ENCODE measurements at regions not wholly inside any gene's neighbourhood (a gene's known extent, or its start where the extent isn't known, plus 50 kb on each side); places are given as distances from the start of the nearest gene placed in this dataset.

DNA sequence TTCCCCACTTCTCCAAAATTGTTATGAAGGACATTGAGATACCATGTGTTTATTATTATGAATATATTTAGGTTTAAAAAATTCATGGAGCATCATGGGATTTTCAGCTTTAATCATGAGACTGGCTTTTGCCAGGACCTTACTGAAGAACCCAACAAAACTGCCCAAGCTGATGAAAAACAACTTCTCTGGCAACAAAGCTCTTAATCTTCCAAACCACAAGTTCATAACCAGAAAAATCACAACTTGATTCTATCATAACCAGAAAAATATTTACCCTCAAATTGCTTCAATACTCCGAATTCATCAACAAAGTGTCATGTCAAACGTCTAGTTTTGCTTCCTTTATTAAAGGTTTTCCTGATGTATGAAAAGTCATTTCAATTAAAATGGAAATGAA is 971.8 kb upstream of the ACVR2A start:
- Histone ChIP-seq H3K4me2 (ENCODE audit: low read length) (no peak overlapping the region), H3K27ac (ENCODE audit: low read depth, low read length) (no peak overlapping the region), H2AFZ (ENCODE audit: low read depth, low read length, poor library complexity, severe bottlenecking) (peak overlapping the region; percentile 27), H3K9me3 (ENCODE audit: control insufficient read depth in 1 of 2, insufficient read depth in 1 of 2, low read depth in 1 of 2, low read length in 2 of 2) (no peaks in the 10 kb centered on the region), H3K79me2 (ENCODE audit: insufficient read depth, low read length) (no peaks in the 10 kb centered on the region), H3K9ac (ENCODE audit: low read length) (no peak overlapping the region), H4K20me1 (ENCODE audit: insufficient read depth) (no peaks in the 10 kb centered on the region), H3K4me3 (replicated peaks in 1 of 2; ENCODE audit: low read depth in 1 of 2, low read length in 2 of 2) (no peak overlapping the region), H3K27me3 (ENCODE audit: insufficient read depth, low read length) (no peaks in the 10 kb centered on the region), H3K9me2 (ENCODE audit: insufficient read depth) (no peaks in the 10 kb centered on the region), H3K4me1 (ENCODE audit: control insufficient read depth in 1 of 2, insufficient read depth in 2 of 2, low read length in 2 of 2) (peaks cover 18 to 20% of the 10 kb centered on the region in 2 experiments), H3K36me3 (ENCODE audit: control insufficient read depth in 1 of 2, insufficient read depth in 2 of 2, low read length in 2 of 2) (no peaks in the 10 kb centered on the region)
- TF ChIP-seq ZNF274 (IDR thresholded peaks at IDR 0.05; ENCODE audit: low read depth, low read length) (no peak), ZFX (IDR thresholded peaks at IDR 0.05) (no peak), ELF1 (IDR thresholded peaks at IDR 0.05; ENCODE audit: borderline replicate concordance, low read depth) (no peak)
- no TSS peak for BruUV-seq (replicated peaks)
- POLR2A ChIA-PET: interaction anchor here (0.7 kb wide), 1 partner anchor 1773 kb away, joined by 3 read pairs; no protein-coding TSS in a partner anchor
- CTCF ChIA-PET: no interaction called here
- intact Hi-C loops (cut with micrococcal nuclease): no loop called here
- no peak for ATAC-seq
- RAD21 ChIA-PET (ENCODE audit: low non-redundant PET in 1 of 2, low total read pairs in 2 of 2, uncharacterized antibody in 2 of 2, unreplicated experiment in 2 of 2): no interaction called here
- DNase-seq (ENCODE audit: low read depth, low spot score): no peak

GRCh38 chr2:146870691-146871090 is 974.1 kb upstream of the ACVR2A start:
- ChIA-PET CTCF (no interaction called here), POLR2A (no interaction called here), RAD21 (ENCODE audit: low non-redundant PET in 1 of 2, low total read pairs in 2 of 2, uncharacterized antibody in 2 of 2, unreplicated experiment in 2 of 2) (no interaction called here)
- H3K27me3 ChIP-seq (ENCODE audit: insufficient read depth, low read length): no peaks in the 10 kb centered on the region
- ATAC-seq: no peak
- H3K79me2 ChIP-seq (ENCODE audit: insufficient read depth, low read length): no peaks in the 10 kb centered on the region
- peaks cover 18 to 20% of the 10 kb centered on the region in 2 experiments for H3K4me1 ChIP-seq (ENCODE audit: control insufficient read depth in 1 of 2, insufficient read depth in 2 of 2, low read length in 2 of 2)
- H3K9me2 ChIP-seq (ENCODE audit: insufficient read depth): no peaks in the 10 kb centered on the region
- no peaks in the 10 kb centered on the region for H3K36me3 ChIP-seq (ENCODE audit: control insufficient read depth in 1 of 2, insufficient read depth in 2 of 2, low read length in 2 of 2)
- no peak overlapping the region for H3K4me3 ChIP-seq (replicated peaks in 1 of 2; ENCODE audit: low read depth in 1 of 2, low read length in 2 of 2)
- intact Hi-C loops (cut with micrococcal nuclease): no loop called here
- no peak overlapping the region for H3K27ac ChIP-seq (ENCODE audit: low read depth, low read length)
- DNase-seq (ENCODE audit: low read depth, low spot score): no peak
- no peak overlapping the region for H3K4me2 ChIP-seq (ENCODE audit: low read length)
- H3K9ac ChIP-seq (ENCODE audit: low read length): no peak overlapping the region
- no peaks in the 10 kb centered on the region for H3K9me3 ChIP-seq (ENCODE audit: control insufficient read depth in 1 of 2, insufficient read depth in 1 of 2, low read depth in 1 of 2, low read length in 2 of 2)
- no peaks in the 10 kb centered on the region for H4K20me1 ChIP-seq (ENCODE audit: insufficient read depth)
- H2AFZ ChIP-seq (ENCODE audit: low read depth, low read length, poor library complexity, severe bottlenecking): no peak overlapping the region
- BruUV-seq (replicated peaks): no TSS peak
- TF ChIP-seq TCF7L2 (IDR thresholded peaks at IDR 0.05; ENCODE audit: borderline replicate concordance, extremely low read depth, insufficient read depth, insufficient read length): no peak
- no peak for TF ChIP-seq ZBTB33 (IDR thresholded peaks at IDR 0.05; ENCODE audit: extremely low read depth, insufficient replicate concordance, low read length)
- TF ChIP-seq POLR2A (IDR thresholded peaks at IDR 0.05; ENCODE audit: borderline replicate concordance, extremely low read depth, insufficient read depth, insufficient read length): no peak
- TF ChIP-seq, protein P1, sequence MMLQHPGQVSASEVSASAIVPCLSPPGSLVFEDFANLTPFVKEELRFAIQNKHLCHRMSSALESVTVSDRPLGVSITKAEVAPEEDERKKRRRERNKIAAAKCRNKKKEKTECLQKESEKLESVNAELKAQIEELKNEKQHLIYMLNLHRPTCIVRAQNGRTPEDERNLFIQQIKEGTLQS (IDR thresholded peaks at IDR 0.05): no peak
- TF ChIP-seq CTCF (IDR thresholded peaks at IDR 0.05 in 2 of 3, conservative IDR thresholded peaks at IDR 0.05 in 1 of 3; ENCODE audit: borderline replicate concordance in 1 of 3, insufficient read depth in 1 of 3, low read depth in 2 of 3, low read length in 2 of 3): no peak
- TF ChIP-seq JUND (IDR thresholded peaks at IDR 0.05): no peak
- TF ChIP-seq SIN3A (IDR thresholded peaks at IDR 0.05; ENCODE audit: low read depth): no peak
- no peak for TF ChIP-seq ZFX (IDR thresholded peaks at IDR 0.05)
- TF ChIP-seq EZH2phosphoT487 (IDR thresholded peaks at IDR 0.05; ENCODE audit: borderline replicate concordance): no peak
- no peak for TF ChIP-seq REST (IDR thresholded peaks at IDR 0.05; ENCODE audit: low read depth)
- TF ChIP-seq, protein P2, sequence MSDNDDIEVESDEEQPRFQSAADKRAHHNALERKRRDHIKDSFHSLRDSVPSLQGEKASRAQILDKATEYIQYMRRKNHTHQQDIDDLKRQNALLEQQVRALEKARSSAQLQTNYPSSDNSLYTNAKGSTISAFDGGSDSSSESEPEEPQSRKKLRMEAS (IDR thresholded peaks at IDR 0.05): no peak
